Liver (tissue), 7 donors: ENCODE measurements at regions not wholly inside any gene's neighbourhood (a gene's known extent, or its start where the extent isn't known, plus 50 kb on each side); places are given as distances from the start of the nearest gene placed in this dataset.

Experiments used
- DNase-seq: peaks from one replicate; pipeline ENCODE4 v3.0.0-alpha.2; 2017; ENCODE audit warnings: low spot score
- H3K27ac ChIP-seq, 2 donors: one replicate each; pipeline ENCODE4 v1.7.0; 2013; ENCODE audit warnings: inconsistent platforms in 2 of 2, low read length in 2 of 2, control low read depth in 1 of 2, low read depth in 1 of 2, mild to moderate bottlenecking in 1 of 2
- H3K27me3 ChIP-seq, 4 donors: one replicate each; pipeline versions ENCODE4 v1.6.1 to v1.7.0; 2013; ENCODE audit warnings: low read length in 3 of 4, inconsistent platforms in 1 of 4, mild to moderate bottlenecking in 1 of 4, moderate library complexity in 1 of 4; ENCODE audit not compliant: control insufficient read depth in 4 of 4, insufficient read depth in 4 of 4
- H3K36me3 ChIP-seq, 4 donors: one replicate each; pipeline versions ENCODE4 v1.6.1 to v1.7.0; 2013; ENCODE audit warnings: low read length in 3 of 4, mild to moderate bottlenecking in 3 of 4, low read depth in 1 of 4, moderate library complexity in 1 of 4; ENCODE audit not compliant: control insufficient read depth in 4 of 4, insufficient read depth in 3 of 4
- H3K4me1 ChIP-seq, 4 donors: one replicate each; pipeline versions ENCODE4 v1.6.1 to v1.7.0; 2013; ENCODE audit warnings: low read length in 3 of 4, mild to moderate bottlenecking in 3 of 4, moderate library complexity in 1 of 4; ENCODE audit not compliant: control insufficient read depth in 4 of 4, insufficient read depth in 4 of 4
- H3K4me3 ChIP-seq, 3 donors: one replicate each; pipeline versions ENCODE4 v1.6.1 to v1.7.0; 2013; ENCODE audit warnings: low read length in 3 of 3, control low read depth in 1 of 3, low read depth in 1 of 3, mild to moderate bottlenecking in 1 of 3
- H3K9ac ChIP-seq, 2 donors: one replicate each; pipeline ENCODE4 v1.7.0; 2013; ENCODE audit warnings: low read length in 2 of 2, mild to moderate bottlenecking in 2 of 2, moderate library complexity in 2 of 2, control low read depth in 1 of 2, low read depth in 1 of 2
- H3K9me3 ChIP-seq, 4 donors: one replicate each; pipeline versions ENCODE4 v1.6.1 to v1.7.0; 2013; ENCODE audit warnings: low read length in 3 of 4; ENCODE audit not compliant: control insufficient read depth in 4 of 4
- EGR1 ChIP-seq, 2 donors: IDR thresholded peaks; 2 replicates each; pipeline ENCODE4 v1.6.1; 2016 to 2018; ENCODE audit warnings: antibody characterized with exemption in 2 of 2, low read depth in 2 of 2
- FOXA1 ChIP-seq: IDR thresholded peaks from 2 replicates; pipeline ENCODE4 v1.6.1; 2016; ENCODE audit warnings: antibody characterized with exemption
- FOXA2 ChIP-seq: IDR thresholded peaks from 2 replicates; pipeline ENCODE4 v1.6.1; 2016; ENCODE audit warnings: antibody characterized with exemption
- HNF4A ChIP-seq, 2 donors: conservative IDR thresholded peaks; 2 replicates each; pipeline ENCODE4 v1.6.1; 2016; ENCODE audit warnings: antibody characterized with exemption in 2 of 2, mild to moderate bottlenecking in 2 of 2
- HNF4G ChIP-seq: IDR thresholded peaks from 2 replicates; pipeline ENCODE4 v1.6.1; 2016; ENCODE audit warnings: antibody characterized with exemption
- JUND ChIP-seq, 2 donors: IDR thresholded peaks; 2 replicates each; pipeline ENCODE4 v1.6.1; 2016; ENCODE audit warnings: antibody characterized with exemption in 2 of 2
- MAX ChIP-seq: IDR thresholded peaks from 2 replicates; pipeline ENCODE4 v1.6.1; 2016; ENCODE audit warnings: antibody characterized with exemption
- NR2F2 ChIP-seq: IDR thresholded peaks from 2 replicates; pipeline ENCODE4 v1.6.1; 2016; ENCODE audit warnings: antibody characterized with exemption
- RAD21 ChIP-seq, 2 donors: IDR thresholded peaks; 2 replicates each; pipeline ENCODE4 v1.6.1; 2016; ENCODE audit warnings: antibody characterized with exemption in 2 of 2, mild to moderate bottlenecking in 2 of 2
- REST ChIP-seq: IDR thresholded peaks from 2 replicates; pipeline ENCODE4 v1.6.1; 2016; ENCODE audit warnings: antibody characterized with exemption, mild to moderate bottlenecking
- RXRA ChIP-seq, 2 donors: IDR thresholded peaks; 2 replicates each; pipeline ENCODE4 v1.6.1; 2017 to 2018; ENCODE audit warnings: antibody characterized with exemption in 2 of 2, mild to moderate bottlenecking in 1 of 2
- SP1 ChIP-seq: IDR thresholded peaks from 2 replicates; pipeline ENCODE4 v1.6.1; 2018; ENCODE audit warnings: antibody characterized with exemption, mild to moderate bottlenecking
- TAF1 ChIP-seq: conservative IDR thresholded peaks from 2 replicates; pipeline ENCODE4 v1.6.1; 2016; ENCODE audit warnings: antibody characterized with exemption, mild to moderate bottlenecking
- YY1 ChIP-seq: IDR thresholded peaks from 2 replicates; pipeline ENCODE4 v1.6.1; 2016; ENCODE audit warnings: antibody characterized with exemption, mild to moderate bottlenecking
- ZBTB33 ChIP-seq: IDR thresholded peaks from 2 replicates; pipeline ENCODE4 v1.6.1; 2016; ENCODE audit warnings: antibody characterized with exemption
- WGBS: extraction: QIAGEN DNeasy Blood & Tissue Kit; methylation state at CpG from one replicate; pipeline ENCODE4 v1.1.7; 2013; 5-methylcytosine and 5-hydroxymethylcytosine counted together
- donor health status: healthy.
- donor health status: healthy.
- donor health status: healthy.
- donor health status: healthy.

- TF ChIP-seq ZBTB33 (no peak), EGR1 (IDR thresholded peaks at IDR 0.05; ENCODE audit: low read depth in 2 of 2) (no peak)
Observed at GRCh38 chr6:44508646-44509045, 121.1 kb downstream of the CDC5L start (continued).

GRCh38 chr6:44511126-44511525, 123.6 kb downstream of the CDC5L start:
- Histone ChIP-seq H3K27me3 (no peaks in the 10 kb centered on the region), H3K27ac (no peak overlapping the region), H3K4me3 (no peak overlapping the region), H3K4me1 (no peaks in the 10 kb centered on the region), H3K36me3 (no peaks in the 10 kb centered on the region), H3K9me3 (no peaks in the 10 kb centered on the region), H3K9ac (no peak overlapping the region)
- WGBS = 66% methylated on average over 3 of the region's 3 CpGs
- no peak for DNase-seq
- TF ChIP-seq HNF4A (conservative IDR thresholded peaks at IDR 0.05) = no peak
- no peak for TF ChIP-seq HNF4G
- no peak for TF ChIP-seq TAF1
- no peak for TF ChIP-seq REST
- no peak for TF ChIP-seq FOXA2
- no peak for TF ChIP-seq MAX
- no peak for TF ChIP-seq RAD21 (IDR thresholded peaks at IDR 0.05)
- no peak for TF ChIP-seq FOXA1
- no peak for TF ChIP-seq EGR1 (IDR thresholded peaks at IDR 0.05; ENCODE audit: low read depth in 2 of 2)
- TF ChIP-seq RXRA (IDR thresholded peaks at IDR 0.05) = no peak
- no peak for TF ChIP-seq SP1
- no peak for TF ChIP-seq JUND (IDR thresholded peaks at IDR 0.05)
- TF ChIP-seq ZBTB33 = no peak
- no peak for TF ChIP-seq YY1
- no peak for TF ChIP-seq NR2F2
